ENCODE measurements at regions not wholly inside any gene's neighbourhood (a gene's known extent, or its start where the extent isn't known, plus 50 kb on each side); places are given as distances from the start of the nearest gene placed in this dataset.
"Not testable (repeated sequence)": the region's sequence is repeated elsewhere in the genome, so short reads cannot be mapped to it uniquely, and the experiment has no call there.

GRCh38 chr3:156050918-156051317 lies 69.5 kb upstream of the KCNAB1 start:
- Mint-ChIP-seq H3K27ac (ENCODE audit: unreplicated experiment) (no peak overlapping the region), H3K9me3 (ENCODE audit: unreplicated experiment) (no peaks in the 10 kb centered on the region), H3K4me3 (ENCODE audit: unreplicated experiment) (no peak overlapping the region), H3K36me3 (ENCODE audit: unreplicated experiment) (no peaks in the 10 kb centered on the region), H3K27me3 (ENCODE audit: unreplicated experiment) (no peaks in the 10 kb centered on the region), H3K4me1 (ENCODE audit: low read depth, unreplicated experiment) (no peaks in the 10 kb centered on the region)
- no peak for DNase-seq
- no peak for TF ChIP-seq CTCF (IDR thresholded peaks at IDR 0.05; ENCODE audit: partially characterized antibody, unreplicated experiment)

DNA sequence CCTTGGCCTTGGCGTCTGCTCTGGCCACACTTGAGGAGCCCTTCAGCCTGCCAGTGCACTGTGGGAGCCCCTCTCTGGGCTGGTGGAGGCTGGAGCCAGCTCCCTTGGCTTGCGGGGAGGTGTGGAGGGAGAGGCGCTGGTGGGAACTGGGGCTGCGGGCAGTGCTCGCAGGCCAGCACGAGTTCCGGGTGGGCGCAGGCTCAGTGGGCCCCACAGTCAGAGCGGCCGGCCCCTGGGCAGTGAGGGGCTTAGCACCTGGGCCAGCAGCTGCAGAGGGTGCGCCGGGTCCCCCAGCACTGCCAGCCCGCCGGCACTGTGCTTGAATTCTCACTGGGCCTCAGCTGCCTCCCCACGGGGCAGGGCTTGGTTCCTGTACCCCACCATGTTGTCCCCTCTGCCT lies 68.7 kb upstream of the KCNAB1 start:
- H3K27me3 Mint-ChIP-seq (ENCODE audit: unreplicated experiment): no peaks in the 10 kb centered on the region
- TF ChIP-seq CTCF (IDR thresholded peaks at IDR 0.05; ENCODE audit: partially characterized antibody, unreplicated experiment): no peak

GRCh38 chr3:156052115-156052514 lies 68.3 kb upstream of the KCNAB1 start:
- no peak for DNase-seq
- no peak for TF ChIP-seq CTCF (IDR thresholded peaks at IDR 0.05; ENCODE audit: partially characterized antibody, unreplicated experiment)
- Mint-ChIP-seq H3K9me3 (ENCODE audit: unreplicated experiment) (no peaks in the 10 kb centered on the region), H3K36me3 (ENCODE audit: unreplicated experiment) (no peaks in the 10 kb centered on the region), H3K4me3 (ENCODE audit: unreplicated experiment) (no peak overlapping the region), H3K27me3 (ENCODE audit: unreplicated experiment) (no peaks in the 10 kb centered on the region), H3K4me1 (ENCODE audit: low read depth, unreplicated experiment) (no peaks in the 10 kb centered on the region), H3K27ac (ENCODE audit: unreplicated experiment) (no peak overlapping the region)

More for the DNA sequence above, 68.7 kb upstream of the KCNAB1 start:
- H3K4me1 Mint-ChIP-seq (ENCODE audit: low read depth, unreplicated experiment): no peaks in the 10 kb centered on the region
- H3K4me3 Mint-ChIP-seq (ENCODE audit: unreplicated experiment): no peak overlapping the region
- no peak for DNase-seq
- no peak overlapping the region for H3K27ac Mint-ChIP-seq (ENCODE audit: unreplicated experiment)
- no peaks in the 10 kb centered on the region for H3K36me3 Mint-ChIP-seq (ENCODE audit: unreplicated experiment)
- H3K9me3 Mint-ChIP-seq (ENCODE audit: unreplicated experiment): no peaks in the 10 kb centered on the region

GRCh38 chr3:156059950-156060501 lies 60.4 kb upstream of the KCNAB1 start:
- no peak for DNase-seq
- Mint-ChIP-seq H3K27me3 (ENCODE audit: unreplicated experiment) (no peaks in the 10 kb centered on the region), H3K36me3 (ENCODE audit: unreplicated experiment) (no peaks in the 10 kb centered on the region), H3K4me1 (ENCODE audit: low read depth, unreplicated experiment) (no peaks in the 10 kb centered on the region), H3K9me3 (ENCODE audit: unreplicated experiment) (no peaks in the 10 kb centered on the region), H3K27ac (ENCODE audit: unreplicated experiment) (no peak overlapping the region), H3K4me3 (ENCODE audit: unreplicated experiment) (no peak overlapping the region)
- TF ChIP-seq CTCF (IDR thresholded peaks at IDR 0.05; ENCODE audit: partially characterized antibody, unreplicated experiment): no peak

DNA sequence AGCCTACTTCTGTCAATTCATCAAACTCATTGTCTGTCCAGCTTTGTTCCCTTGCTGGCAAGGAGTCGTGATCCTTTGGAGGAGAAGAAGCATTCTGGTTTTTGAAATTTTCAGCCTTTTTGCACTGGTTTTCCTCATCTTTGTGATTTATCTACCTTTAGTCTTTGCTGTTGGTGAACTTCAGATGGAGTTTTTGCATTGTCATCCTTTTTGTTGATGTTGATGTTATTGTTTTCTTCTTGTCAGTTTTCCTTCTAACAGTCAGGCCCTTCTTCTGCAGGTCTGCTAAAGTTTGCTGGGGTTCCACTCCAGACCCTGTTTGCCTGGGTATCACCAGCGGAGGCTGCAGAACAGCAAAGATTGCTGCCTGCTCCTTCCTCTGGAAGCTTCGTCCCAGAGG lies 52.2 kb upstream of the KCNAB1 start:
- H3K4me1 Mint-ChIP-seq (ENCODE audit: low read depth, unreplicated experiment); H3K4me3 Mint-ChIP-seq (ENCODE audit: unreplicated experiment); H3K27ac Mint-ChIP-seq (ENCODE audit: unreplicated experiment); H3K9me3 Mint-ChIP-seq (ENCODE audit: unreplicated experiment); DNase-seq; H3K36me3 Mint-ChIP-seq (ENCODE audit: unreplicated experiment); H3K27me3 Mint-ChIP-seq (ENCODE audit: unreplicated experiment): not testable (repeated sequence)

Data from glutamatergic neuron (in vitro differentiated cells).